ENCODE measurements at regions not wholly inside any gene's neighbourhood (a gene's known extent, or its start where the extent isn't known, plus 50 kb on each side); places are given as distances from the start of the nearest gene placed in this dataset.

DNA sequence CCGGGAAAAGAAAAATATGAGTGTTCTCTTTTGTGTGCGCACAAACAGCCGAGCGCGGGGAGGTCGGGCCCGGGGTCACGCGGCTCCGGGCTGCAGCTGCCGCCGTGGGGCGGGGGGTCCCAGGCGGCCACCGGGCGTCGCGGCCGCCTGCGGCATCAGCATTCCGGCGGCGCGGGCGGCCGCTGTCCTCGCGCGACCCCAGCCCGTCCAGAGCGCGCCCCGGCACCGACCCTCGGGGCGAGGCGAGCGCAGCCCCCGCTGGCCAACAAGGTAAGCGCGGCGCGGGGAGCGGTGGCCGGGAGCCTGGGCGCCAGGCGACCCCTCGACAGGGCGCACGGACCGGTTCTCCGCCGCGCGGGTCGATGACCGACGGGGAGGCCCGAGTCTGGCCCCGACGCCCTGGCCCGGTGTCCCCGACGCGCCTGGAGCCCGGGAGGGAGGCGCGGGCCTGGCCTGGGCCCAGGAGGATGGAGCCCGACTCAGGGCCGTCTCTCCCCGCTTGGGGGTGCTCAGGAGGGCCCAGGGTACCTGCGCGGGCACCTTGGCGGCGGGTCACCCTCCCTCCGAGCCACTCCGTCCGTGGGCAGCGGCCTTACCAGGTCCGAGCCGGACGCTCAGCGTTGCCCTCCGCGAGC lies 103.9 kb upstream of the DIO3 start:
- TF ChIP-seq POLR2AphosphoS5 (IDR thresholded peaks at IDR 0.05) (no peak), EP300 (IDR thresholded peaks at IDR 0.05) (no peak), POLR2A (IDR thresholded peaks at IDR 0.05) (no peak)
- TF ChIP-seq, protein P1, sequence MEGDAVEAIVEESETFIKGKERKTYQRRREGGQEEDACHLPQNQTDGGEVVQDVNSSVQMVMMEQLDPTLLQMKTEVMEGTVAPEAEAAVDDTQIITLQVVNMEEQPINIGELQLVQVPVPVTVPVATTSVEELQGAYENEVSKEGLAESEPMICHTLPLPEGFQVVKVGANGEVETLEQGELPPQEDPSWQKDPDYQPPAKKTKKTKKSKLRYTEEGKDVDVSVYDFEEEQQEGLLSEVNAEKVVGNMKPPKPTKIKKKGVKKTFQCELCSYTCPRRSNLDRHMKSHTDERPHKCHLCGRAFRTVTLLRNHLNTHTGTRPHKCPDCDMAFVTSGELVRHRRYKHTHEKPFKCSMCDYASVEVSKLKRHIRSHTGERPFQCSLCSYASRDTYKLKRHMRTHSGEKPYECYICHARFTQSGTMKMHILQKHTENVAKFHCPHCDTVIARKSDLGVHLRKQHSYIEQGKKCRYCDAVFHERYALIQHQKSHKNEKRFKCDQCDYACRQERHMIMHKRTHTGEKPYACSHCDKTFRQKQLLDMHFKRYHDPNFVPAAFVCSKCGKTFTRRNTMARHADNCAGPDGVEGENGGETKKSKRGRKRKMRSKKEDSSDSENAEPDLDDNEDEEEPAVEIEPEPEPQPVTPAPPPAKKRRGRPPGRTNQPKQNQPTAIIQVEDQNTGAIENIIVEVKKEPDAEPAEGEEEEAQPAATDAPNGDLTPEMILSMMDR (IDR thresholded peaks at IDR 0.05), result no peak
- intact Hi-C loops (cut with DNase I; ENCODE audit: low total_unique reads), result no loop called here
- Histone ChIP-seq H3K27me3 (peaks cover 25 to 86% (median 38%) of the 10 kb centered on the region in 3 donors), H3K4me3 (no peak overlapping the region), H3K36me3 (no peaks in the 10 kb centered on the region), H3K9me3 (no peaks in the 10 kb centered on the region), H3K27ac (no peak overlapping the region), H3K4me1 (peaks cover 9 to 24% (median 11%) of the 10 kb centered on the region in 4 donors)
- no peak for DNase-seq
- 9 to 30% (median 15%) methylated on average over 20 to 85 of the region's 85 CpGs for WGBS, 5 donors

DNA sequence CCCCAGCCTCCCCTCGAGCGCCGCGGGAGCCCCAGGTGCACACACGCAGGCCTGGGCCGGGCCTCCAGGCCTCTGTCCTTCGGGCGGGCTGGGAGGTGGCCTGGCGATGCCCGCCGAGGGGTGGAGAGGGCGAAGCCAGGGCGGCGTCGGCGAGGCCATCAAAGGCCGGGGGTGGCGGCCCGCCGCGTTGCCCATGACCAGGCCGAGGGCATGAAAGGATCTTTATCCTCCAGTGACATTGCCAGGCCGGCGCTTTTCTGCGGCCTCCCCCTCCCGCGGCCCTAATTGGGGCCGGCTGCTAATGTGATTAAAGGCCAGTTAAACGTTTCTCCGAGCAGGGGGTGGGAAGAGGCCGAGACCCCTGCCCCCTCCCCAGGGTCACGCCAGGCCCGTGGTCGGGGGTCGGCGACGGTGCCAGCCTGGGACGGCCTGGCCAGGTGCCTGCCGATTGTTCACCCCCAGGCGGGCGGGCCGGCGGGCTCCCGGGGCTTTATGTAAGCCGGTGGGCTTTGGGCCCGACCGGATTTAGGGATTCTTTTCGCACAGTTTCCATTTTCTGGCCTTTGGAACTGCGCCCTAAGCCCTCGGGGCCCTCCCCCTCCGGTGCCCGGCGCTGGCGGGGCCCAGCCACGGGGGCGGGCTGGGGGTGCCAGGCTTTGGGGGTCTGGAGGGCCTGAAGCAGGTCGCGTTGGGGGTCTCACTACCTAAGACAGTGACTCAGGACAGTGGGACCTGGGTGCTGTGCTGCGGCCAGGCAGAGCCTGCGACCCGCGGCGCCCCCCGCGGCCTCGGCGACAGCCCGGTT lies 103.2 kb upstream of the DIO3 start:
- H3K4me3 ChIP-seq, result peak overlapping the region in 2 of 4 donors; percentile 25 to 30
- no peaks in the 10 kb centered on the region for H3K36me3 ChIP-seq
- no peak overlapping the region for H3K27ac ChIP-seq
- H3K27me3 ChIP-seq, result peaks cover 25 to 86% (median 38%) of the 10 kb centered on the region in 3 donors
- no peak for DNase-seq
- WGBS, 5 donors, result 11 to 20% (median 16%) methylated on average over 6 to 68 of the region's 68 CpGs
- H3K9me3 ChIP-seq, result no peaks in the 10 kb centered on the region
- peaks cover 9 to 24% (median 11%) of the 10 kb centered on the region in 4 donors for H3K4me1 ChIP-seq
- intact Hi-C loops (cut with DNase I; ENCODE audit: low total_unique reads), result no loop called here
- TF ChIP-seq POLR2A (IDR thresholded peaks at IDR 0.05), result no peak
- TF ChIP-seq, protein P1 (IDR thresholded peaks at IDR 0.05), result no peak
- no peak for TF ChIP-seq POLR2AphosphoS5 (IDR thresholded peaks at IDR 0.05)
- TF ChIP-seq EP300 (IDR thresholded peaks at IDR 0.05), result no peak

DNA sequence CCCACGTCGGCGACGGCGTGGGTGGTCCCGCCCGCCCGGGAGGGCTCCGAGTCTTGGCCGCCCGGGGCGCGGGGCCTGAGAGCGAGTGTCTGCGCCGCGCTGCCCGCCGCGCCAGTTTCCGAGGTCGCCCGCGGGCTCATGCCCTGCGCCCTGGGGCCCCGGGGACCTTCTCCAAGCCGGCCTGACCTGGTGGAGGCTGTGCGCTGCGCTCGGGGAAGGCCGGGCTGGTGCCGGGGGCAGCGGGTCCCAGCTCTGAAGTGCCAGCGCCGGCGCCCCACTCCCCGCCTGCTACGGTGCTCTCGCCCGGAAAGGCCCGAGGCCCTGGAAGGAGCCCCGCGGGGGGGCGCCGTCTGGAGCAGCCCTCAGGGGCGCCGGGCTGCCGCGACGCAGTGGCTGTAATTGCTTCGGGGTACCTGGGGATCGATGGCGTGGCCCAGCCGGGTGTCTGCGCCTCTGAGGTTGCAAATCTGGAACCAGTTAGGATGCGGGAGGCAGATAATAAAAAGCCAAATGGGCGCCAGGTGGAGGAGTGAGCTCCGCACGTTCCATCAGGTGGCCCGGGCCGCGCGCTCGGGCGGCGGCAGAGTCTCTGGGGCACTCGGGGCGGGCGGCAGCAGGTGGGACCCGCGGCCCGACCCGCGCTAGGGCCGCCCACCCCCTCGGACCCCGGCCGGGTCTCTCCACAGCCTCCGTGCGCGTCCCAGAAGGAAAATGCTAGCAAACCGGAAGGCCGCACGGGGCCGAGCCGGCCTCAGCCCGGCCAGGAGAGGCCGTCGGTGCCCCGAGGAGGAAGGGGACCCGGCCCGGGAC lies 102.3 kb upstream of the DIO3 start:
- intact Hi-C loops (cut with DNase I; ENCODE audit: low total_unique reads), result no loop called here
- H3K27ac ChIP-seq, result no peak overlapping the region
- no peaks in the 10 kb centered on the region for H3K9me3 ChIP-seq
- peaks cover 9 to 24% (median 11%) of the 10 kb centered on the region in 4 donors for H3K4me1 ChIP-seq
- TF ChIP-seq POLR2A (IDR thresholded peaks at IDR 0.05), result no peak
- TF ChIP-seq, protein P1 (IDR thresholded peaks at IDR 0.05), result no peak
- no peak for TF ChIP-seq POLR2AphosphoS5 (IDR thresholded peaks at IDR 0.05)
- TF ChIP-seq EP300 (IDR thresholded peaks at IDR 0.05), result no peak
- peak overlapping the region; percentile 1 to 30 (median 14) for H3K4me3 ChIP-seq
- WGBS, 5 donors, result 5 to 19% (median 8%) methylated on average over 18 to 92 of the region's 92 CpGs
- H3K27me3 ChIP-seq, result peaks cover 25 to 81% (median 38%) of the 10 kb centered on the region in 3 donors
- no peaks in the 10 kb centered on the region for H3K36me3 ChIP-seq
- DNase-seq, result peak in 1 of 2 donors; percentile 17

DNA sequence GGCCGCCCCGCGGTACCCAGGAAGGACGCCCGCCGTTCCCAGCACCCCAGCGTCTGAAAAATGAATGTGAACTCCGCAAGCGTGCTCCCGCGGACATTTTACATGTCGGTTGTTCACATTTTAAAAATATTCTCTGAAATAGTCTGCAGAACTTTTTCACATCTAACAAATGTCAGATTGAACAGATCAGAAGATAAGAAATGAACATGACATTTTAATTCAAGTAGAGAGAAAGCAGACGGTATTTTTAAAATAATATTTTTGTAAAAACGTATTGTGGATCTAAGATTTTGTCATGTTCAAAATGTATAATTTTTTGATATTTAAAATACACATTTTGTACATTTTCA lies 101.8 kb upstream of the DIO3 start:
- H3K36me3 ChIP-seq, result no peaks in the 10 kb centered on the region
- intact Hi-C loops (cut with DNase I; ENCODE audit: low total_unique reads), result no loop called here
- DNase-seq, result no peak
- H3K27ac ChIP-seq, result no peak overlapping the region
- H3K4me3 ChIP-seq, result peak overlapping the region in 2 of 4 donors; percentile 3 to 30
- whole genome bisulfite sequencing, 5 donors, result 26 to 44% (median 31%) methylated on average over 8 to 14 of the region's 14 CpGs
- peaks cover 25 to 79% (median 38%) of the 10 kb centered on the region in 3 donors for H3K27me3 ChIP-seq
- no peaks in the 10 kb centered on the region for H3K9me3 ChIP-seq
- peaks cover 9 to 24% (median 11%) of the 10 kb centered on the region in 4 donors for H3K4me1 ChIP-seq
- no peak for TF ChIP-seq EP300 (IDR thresholded peaks at IDR 0.05)
- TF ChIP-seq, protein P1 (IDR thresholded peaks at IDR 0.05), result no peak
